HepG2 (cell line): ENCODE measurements at regions not wholly inside any gene's neighbourhood (a gene's known extent, or its start where the extent isn't known, plus 50 kb on each side); places are given as distances from the start of the nearest gene placed in this dataset.

Experiments used
- ATAC-seq: fragments of 200-7000 bp; cut with Tn5 transposase; 3 replicates; pipeline ENCODE4 v1.9.1; 2020; ENCODE audit warnings: mild to moderate bottlenecking, moderate library complexity
- BruUV-seq: library from RNA; stranded (reverse); fragments of 400-500 nt; replicated peaks from 2 replicates; lab custom pipeline; 2021; lab: Mats Ljungman, UMichigan
- CTCF ChIA-PET: fragments of 300-600 bp; formaldehyde crosslinking; extraction: SDS; loops from one replicate; lab custom pipeline; 2021; ENCODE audit warnings: low total read pairs, inconsistent platforms, low intra/inter-chr PET ratio; lab: Yijun Ruan, JAX
- POLR2A ChIA-PET: fragments of 350-600 bp; sonication (Branson Sonifier 250); formaldehyde crosslinking; loops from one replicate; lab custom pipeline; 2020; ENCODE audit warnings: antibody characterized with exemption, inconsistent platforms; lab: Yijun Ruan, JAX
- DNase-seq: peaks from one replicate; pipeline ENCODE4 v3.0.0-alpha.2; 2015; ENCODE audit warnings: low spot score
- FAIRE-seq: peaks from 3 replicates; lab custom pipeline; 2011; peaks lifted over from hg19 to GRCh38; lab: Jason Lieb, UNC
- H2AFZ ChIP-seq: one replicate; pipeline ENCODE4 v1.6.1; 2011; ENCODE audit warnings: low read length, inconsistent platforms
- H3K27ac ChIP-seq: fragments of 300-600 bp; 3 replicates; pipeline ENCODE4 v1.8.0; 2011; ENCODE audit warnings: mixed run types, mild to moderate bottlenecking, mixed read lengths, low read length, inconsistent platforms; ENCODE audit not compliant: insufficient read depth; ENCODE audit errors: extremely low read length
- H3K27me3 ChIP-seq, 2 experiments: fragments of 200-600 bp in 1 of 2; 2 replicates in 1 of 2; 3 replicates in 1 of 2; pipeline versions ENCODE4 v1.6.0 to v1.8.0; 2011; ENCODE audit warnings: low read length in 2 of 2, mild to moderate bottlenecking in 2 of 2, moderate library complexity in 2 of 2, inconsistent platforms in 1 of 2; ENCODE audit not compliant: insufficient read depth in 2 of 2, control insufficient read depth in 1 of 2
- H3K36me3 ChIP-seq, 2 experiments: fragments of 200-600 bp in 1 of 2; replicated peaks in 1 of 2; 2 replicates in 1 of 2; 3 replicates in 1 of 2; pipeline versions ENCODE4 v1.5.1 to v1.8.0; 2011; ENCODE audit warnings: low read length in 2 of 2, inconsistent platforms in 1 of 2; ENCODE audit not compliant: insufficient read depth in 2 of 2, control insufficient read depth in 1 of 2
- H3K4me1 ChIP-seq: 2 replicates; pipeline ENCODE4 v1.5.1; 2012; ENCODE audit warnings: low read length, inconsistent platforms; ENCODE audit not compliant: insufficient read depth
- H3K4me2 ChIP-seq: 2 replicates; pipeline ENCODE4 v1.6.0; 2011; ENCODE audit warnings: low read depth, low read length, inconsistent platforms
- H3K4me3 ChIP-seq, 3 experiments: fragments of 200-600 bp in 1 of 3; sonication (generic), shearing (Covaris generic) in 1 of 3; replicated peaks in 1 of 3; 2 replicates each; pipeline ENCODE4 v1.5.1; 2011 to 2016; ENCODE audit warnings: low read length in 3 of 3, inconsistent platforms in 2 of 3, low read depth in 2 of 3, mild to moderate bottlenecking in 2 of 3, control low read depth in 1 of 3, mixed read lengths in 1 of 3; ENCODE audit not compliant: insufficient read depth in 1 of 3
- H3K79me2 ChIP-seq: one replicate; pipeline ENCODE4 v1.6.1; 2011; ENCODE audit warnings: low read length, inconsistent platforms; ENCODE audit not compliant: insufficient read depth
- H3K9ac ChIP-seq: 2 replicates; pipeline ENCODE4 v1.6.0; 2011; ENCODE audit warnings: mild to moderate bottlenecking, low read depth, low read length, inconsistent platforms; ENCODE audit not compliant: insufficient read depth
- H3K9me3 ChIP-seq: 2 replicates; pipeline ENCODE4 v1.5.1; 2012; ENCODE audit warnings: mild to moderate bottlenecking, low read length
- H4K20me1 ChIP-seq: 2 replicates; pipeline ENCODE4 v1.6.0; 2011; ENCODE audit warnings: inconsistent platforms, mild to moderate bottlenecking, low read length, moderate library complexity; ENCODE audit not compliant: insufficient read depth
- HIVEP1 ChIP-seq: sonication (generic); formaldehyde crosslinking; IDR thresholded peaks from 2 replicates; pipeline ENCODE4 v1.4.0; 2020; ENCODE audit warnings: mild to moderate bottlenecking, missing genetic modification reagents
- IKZF5 ChIP-seq: IDR thresholded peaks from 2 replicates; pipeline ENCODE4 v1.6.1; 2018; ENCODE audit warnings: missing genetic modification reagents, mild to moderate bottlenecking, missing compliant biosample characterization
- XBP1 ChIP-seq: sonication (generic); formaldehyde crosslinking; IDR thresholded peaks from 2 replicates; pipeline ENCODE4 v1.5.0; 2020; ENCODE audit warnings: missing genetic modification reagents
- ZKSCAN5 ChIP-seq: sonication (generic); formaldehyde crosslinking; IDR thresholded peaks from 2 replicates; pipeline ENCODE4 v1.5.1; 2020; ENCODE audit warnings: mild to moderate bottlenecking, missing genetic modification reagents
- ZNF792 ChIP-seq: IDR thresholded peaks from 2 replicates; pipeline ENCODE4 v1.6.1; 2016
- WGBS: methylation state at CpG from one replicate; pipeline ENCODE4 v1.1.6; 2017; ENCODE audit warnings: low lambda C conversion rate; 5-methylcytosine and 5-hydroxymethylcytosine counted together
- in situ Hi-C: cut with HindIII; loops from 2 replicates; pipeline ENCODE4 v1.10.0; 2017; ENCODE audit warnings: low pct_unique_long_range_greater_than_20kb; ENCODE audit not compliant: extremely low pct_ligation_motif_present
- intact Hi-C: fragments of 100-400 bp; cut with micrococcal nuclease; formaldehyde crosslinking; loops from one replicate; pipeline ENCODE4 v1.10.0; 2022; ENCODE audit not compliant: unreplicated experiment
- TF ChIP-seq, protein P1 (sequence below): sonication (generic); formaldehyde crosslinking; IDR thresholded peaks from one replicate; pipeline ENCODE4 v1.5.1; 2020; ENCODE audit warnings: mild to moderate bottlenecking, missing genetic modification reagents; ENCODE audit errors: not compliant biosample characterization

GRCh38 chr4:138612428-138612827, 370.3 kb upstream of the SLC7A11 start (continued):
- TF ChIP-seq, protein P1, sequence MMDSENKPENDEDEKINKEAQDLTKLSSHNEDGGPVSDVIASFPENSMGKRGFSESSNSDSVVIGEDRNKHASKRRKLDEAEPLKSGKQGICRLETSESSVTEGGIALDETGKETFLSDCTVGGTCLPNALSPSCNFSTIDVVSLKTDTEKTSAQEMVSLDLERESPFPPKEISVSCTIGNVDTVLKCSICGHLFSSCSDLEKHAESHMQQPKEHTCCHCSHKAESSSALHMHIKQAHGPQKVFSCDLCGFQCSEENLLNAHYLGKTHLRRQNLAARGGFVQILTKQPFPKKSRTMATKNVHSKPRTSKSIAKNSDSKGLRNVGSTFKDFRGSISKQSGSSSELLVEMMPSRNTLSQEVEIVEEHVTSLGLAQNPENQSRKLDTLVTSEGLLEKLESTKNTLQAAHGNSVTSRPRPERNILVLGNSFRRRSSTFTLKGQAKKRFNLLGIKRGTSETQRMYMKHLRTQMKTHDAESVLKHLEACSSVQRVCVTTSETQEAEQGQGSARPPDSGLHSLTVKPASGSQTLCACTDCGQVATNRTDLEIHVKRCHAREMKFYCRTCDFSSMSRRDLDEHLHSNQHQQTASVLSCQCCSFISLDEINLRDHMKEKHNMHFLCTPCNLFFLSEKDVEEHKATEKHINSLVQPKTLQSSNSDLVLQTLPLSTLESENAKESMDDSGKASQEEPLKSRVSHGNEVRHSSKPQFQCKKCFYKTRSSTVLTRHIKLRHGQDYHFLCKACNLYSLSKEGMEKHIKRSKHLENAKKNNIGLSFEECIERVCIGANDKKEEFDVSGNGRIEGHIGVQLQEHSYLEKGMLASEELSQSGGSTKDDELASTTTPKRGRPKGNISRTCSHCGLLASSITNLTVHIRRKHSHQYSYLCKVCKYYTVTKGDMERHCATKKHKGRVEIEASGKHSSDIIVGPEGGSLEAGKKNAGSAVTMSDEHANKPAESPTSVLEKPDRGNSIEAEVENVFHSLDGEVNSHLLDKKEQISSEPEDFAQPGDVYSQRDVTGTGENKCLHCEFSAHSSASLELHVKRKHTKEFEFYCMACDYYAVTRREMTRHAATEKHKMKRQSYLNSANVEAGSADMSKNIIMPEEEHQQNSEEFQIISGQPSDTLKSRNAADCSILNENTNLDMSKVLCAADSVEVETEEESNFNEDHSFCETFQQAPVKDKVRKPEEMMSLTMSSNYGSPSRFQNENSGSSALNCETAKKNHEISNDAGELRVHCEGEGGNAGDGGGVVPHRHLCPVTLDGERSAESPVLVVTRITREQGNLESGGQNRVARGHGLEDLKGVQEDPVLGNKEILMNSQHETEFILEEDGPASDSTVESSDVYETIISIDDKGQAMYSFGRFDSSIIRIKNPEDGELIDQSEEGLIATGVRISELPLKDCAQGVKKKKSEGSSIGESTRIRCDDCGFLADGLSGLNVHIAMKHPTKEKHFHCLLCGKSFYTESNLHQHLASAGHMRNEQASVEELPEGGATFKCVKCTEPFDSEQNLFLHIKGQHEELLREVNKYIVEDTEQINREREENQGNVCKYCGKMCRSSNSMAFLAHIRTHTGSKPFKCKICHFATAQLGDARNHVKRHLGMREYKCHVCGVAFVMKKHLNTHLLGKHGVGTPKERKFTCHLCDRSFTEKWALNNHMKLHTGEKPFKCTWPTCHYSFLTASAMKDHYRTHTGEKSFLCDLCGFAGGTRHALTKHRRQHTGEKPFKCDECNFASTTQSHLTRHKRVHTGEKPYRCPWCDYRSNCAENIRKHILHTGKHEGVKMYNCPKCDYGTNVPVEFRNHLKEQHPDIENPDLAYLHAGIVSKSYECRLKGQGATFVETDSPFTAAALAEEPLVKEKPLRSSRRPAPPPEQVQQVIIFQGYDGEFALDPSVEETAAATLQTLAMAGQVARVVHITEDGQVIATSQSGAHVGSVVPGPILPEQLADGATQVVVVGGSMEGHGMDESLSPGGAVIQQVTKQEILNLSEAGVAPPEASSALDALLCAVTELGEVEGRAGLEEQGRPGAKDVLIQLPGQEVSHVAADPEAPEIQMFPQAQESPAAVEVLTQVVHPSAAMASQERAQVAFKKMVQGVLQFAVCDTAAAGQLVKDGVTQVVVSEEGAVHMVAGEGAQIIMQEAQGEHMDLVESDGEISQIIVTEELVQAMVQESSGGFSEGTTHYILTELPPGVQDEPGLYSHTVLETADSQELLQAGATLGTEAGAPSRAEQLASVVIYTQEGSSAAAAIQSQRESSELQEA, result no peak

GRCh38 chr4:138611721-138612120, 369.6 kb upstream of the SLC7A11 start:
- DNase-seq (no peak), ATAC-seq (no peak), FAIRE-seq (no peak)
- Histone ChIP-seq H4K20me1 (no peaks in the 10 kb centered on the region), H3K27me3 (no peaks in the 10 kb centered on the region; a peak in 1 of 5 replicates), H3K36me3 (no peaks in the 10 kb centered on the region), H3K4me3 (no peak overlapping the region), H3K4me1 (no peaks in the 10 kb centered on the region), H3K79me2 (no peaks in the 10 kb centered on the region), H3K27ac (no peak overlapping the region), H3K4me2 (no peak overlapping the region), H2AFZ (no peak overlapping the region), H3K9me3 (no peaks in the 10 kb centered on the region), H3K9ac (no peak overlapping the region)
- in situ Hi-C loops (no loop called here), intact Hi-C loops (no loop called here)
- TF ChIP-seq ZKSCAN5 (CRISPR knock-in tag) (no peak), HIVEP1 (CRISPR knock-in tag) (no peak), ZNF792 (CRISPR knock-in tag) (no peak), IKZF5 (CRISPR knock-in tag) (no peak), XBP1 (CRISPR knock-in tag) (no peak)
- no TSS peak for BruUV-seq
- WGBS, result 0% methylated on average over 2 of the region's 2 CpGs
- POLR2A ChIA-PET, result no interaction called here
- CTCF ChIA-PET, result no interaction called here
